Activated effector memory CD4-positive, alpha-beta T cell treated with anti-CD3 and anti-CD28 coated beads, Interleukin-2, amount 50 U/mL, for 16 hours (primary cell): ENCODE measurements at regions not wholly inside any gene's neighbourhood (a gene's known extent, or its start where the extent isn't known, plus 50 kb on each side); places are given as distances from the start of the nearest gene placed in this dataset.

Source experiments
- DNase-seq: peaks from one replicate; pipeline ENCODE4 v3.0.0-alpha.2; 2020

GRCh38 chr18:33805592-33805991 is 227.6 kb downstream of the ASXL3 start:
- DNase-seq: no peak

DNA sequence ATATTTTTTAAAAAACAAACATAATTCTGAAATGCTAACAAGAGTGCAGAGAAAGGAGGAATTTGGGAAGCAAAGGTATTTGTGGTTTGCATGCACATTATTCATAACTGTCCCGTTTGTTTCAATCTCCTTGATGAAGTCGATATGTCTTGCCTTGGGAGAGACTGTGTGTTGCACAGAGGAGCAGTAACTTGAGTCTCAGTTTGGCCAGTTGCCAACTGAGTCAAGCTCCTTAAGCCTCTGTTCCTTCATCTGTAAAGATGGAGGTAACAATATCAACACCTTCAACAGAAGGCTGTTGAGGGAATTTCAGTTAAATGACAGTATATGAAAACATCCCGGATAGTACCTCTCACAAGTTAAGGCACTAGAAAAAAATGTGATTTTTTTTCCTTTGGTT is 226.2 kb downstream of the ASXL3 start:
- DNase-seq: no peak

DNA sequence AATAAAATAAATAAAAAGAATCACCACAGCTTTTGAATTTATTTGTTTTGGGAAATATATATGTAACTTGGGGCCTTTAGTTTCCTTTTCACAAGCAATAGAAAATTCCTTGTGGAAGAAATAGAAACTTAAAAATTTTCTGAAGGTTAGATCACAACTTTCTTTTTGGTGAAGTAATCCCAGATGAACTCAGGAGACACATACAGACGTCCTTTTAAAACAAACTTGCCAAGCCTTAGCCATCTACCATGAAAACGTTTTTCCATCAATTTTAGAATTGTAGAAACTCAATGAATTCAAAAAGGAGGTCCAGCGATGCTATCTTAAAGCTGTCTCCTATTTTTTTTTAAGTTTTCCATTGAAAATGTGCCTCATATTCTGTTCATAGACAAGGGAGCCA is 225.6 kb downstream of the ASXL3 start:
- no peak for DNase-seq

- no peak for DNase-seq
Observed at GRCh38 chr18:33802955-33803354, 224.9 kb downstream of the ASXL3 start.
